Heart left ventricle (tissue), 13 donors: ENCODE measurements at regions not wholly inside any gene's neighbourhood (a gene's known extent, or its start where the extent isn't known, plus 50 kb on each side); places are given as distances from the start of the nearest gene placed in this dataset.

Source experiments
- POLR2A ChIP-seq, 2 donors: fragments of 450-650 bp; IDR thresholded peaks; one replicate each; pipeline ENCODE4 v1.6.1; 2017; ENCODE audit warnings: antibody characterized with exemption in 2 of 2, mild to moderate bottlenecking in 2 of 2, moderate library complexity in 2 of 2
- TF ChIP-seq, protein P1 (sequence below), 12 donors: fragments of 200-600 bp; sonication (generic) in 4 of 12; IDR thresholded peaks; one replicate each; pipeline versions ENCODE4 v1.5.0 to v1.8.0; 2018 to 2022; ENCODE audit warnings: antibody characterized with exemption in 12 of 12, mild to moderate bottlenecking in 5 of 12
- donor health status: ischemic (EF 13 %, LVEDD 7.1; RV severe dilation, severe dysfunction).
- donor health status: DM: no; HTN: yes; CAD: no.
- donor health status: DM: no; HTN: no; CAD: no.
- donor health status: ischemic (EF 25% LVEDD 6.9; RV normal size, moderate dysfunction).
- donor health status: ischemic (EF 25% LVEDD 5.7; RV mildly dilated, moderate dysfunction).
- donor health status: ischemic (EF 35%, LVEDD 5.7; RV mildly dilated, moderate dysfunction).
- donor health status: nonischemic (EF 11% LVEDD 7.7; RV severe dilation, severe dysfunction).
- donor health status: DM: yes; HTN: yes; CAD: no.
- donor health status: PGD.
- donor health status: ischemic (EF 29% LVEDD 5.4; RV normal size, mild dysfunction).
- donor health status: nonischemic (EF 23%, LVEDD 6.1; RV moderate dilation, normal function).

DNA sequence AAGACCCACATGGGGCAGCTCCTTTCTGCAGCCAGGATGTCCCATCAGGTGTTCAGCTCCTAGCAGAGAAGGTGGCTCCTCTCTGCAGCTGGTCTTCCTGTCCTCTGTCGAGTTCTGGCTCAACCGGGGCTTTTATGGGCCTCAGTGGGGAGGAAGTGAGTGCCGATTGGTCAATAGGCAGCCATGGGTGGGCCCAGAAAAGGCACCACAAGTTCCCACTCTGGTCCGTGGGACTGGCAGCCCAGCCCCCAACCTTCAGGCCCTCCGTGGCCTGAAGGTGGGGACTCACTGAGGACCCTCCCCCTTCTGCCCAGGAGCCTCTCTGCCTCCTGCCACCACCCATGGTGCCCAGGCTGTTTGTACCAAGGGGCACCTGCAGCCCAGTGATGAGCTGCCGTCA, 161.7 kb upstream of the DUSP10 start:
- TF ChIP-seq, protein P1, sequence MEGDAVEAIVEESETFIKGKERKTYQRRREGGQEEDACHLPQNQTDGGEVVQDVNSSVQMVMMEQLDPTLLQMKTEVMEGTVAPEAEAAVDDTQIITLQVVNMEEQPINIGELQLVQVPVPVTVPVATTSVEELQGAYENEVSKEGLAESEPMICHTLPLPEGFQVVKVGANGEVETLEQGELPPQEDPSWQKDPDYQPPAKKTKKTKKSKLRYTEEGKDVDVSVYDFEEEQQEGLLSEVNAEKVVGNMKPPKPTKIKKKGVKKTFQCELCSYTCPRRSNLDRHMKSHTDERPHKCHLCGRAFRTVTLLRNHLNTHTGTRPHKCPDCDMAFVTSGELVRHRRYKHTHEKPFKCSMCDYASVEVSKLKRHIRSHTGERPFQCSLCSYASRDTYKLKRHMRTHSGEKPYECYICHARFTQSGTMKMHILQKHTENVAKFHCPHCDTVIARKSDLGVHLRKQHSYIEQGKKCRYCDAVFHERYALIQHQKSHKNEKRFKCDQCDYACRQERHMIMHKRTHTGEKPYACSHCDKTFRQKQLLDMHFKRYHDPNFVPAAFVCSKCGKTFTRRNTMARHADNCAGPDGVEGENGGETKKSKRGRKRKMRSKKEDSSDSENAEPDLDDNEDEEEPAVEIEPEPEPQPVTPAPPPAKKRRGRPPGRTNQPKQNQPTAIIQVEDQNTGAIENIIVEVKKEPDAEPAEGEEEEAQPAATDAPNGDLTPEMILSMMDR (IDR thresholded peaks at IDR 0.05), result no peak
- no peak for TF ChIP-seq POLR2A (IDR thresholded peaks at IDR 0.05)
